ENCODE measurements at regions not wholly inside any gene's neighbourhood (a gene's known extent, or its start where the extent isn't known, plus 50 kb on each side); places are given as distances from the start of the nearest gene placed in this dataset.

DNA sequence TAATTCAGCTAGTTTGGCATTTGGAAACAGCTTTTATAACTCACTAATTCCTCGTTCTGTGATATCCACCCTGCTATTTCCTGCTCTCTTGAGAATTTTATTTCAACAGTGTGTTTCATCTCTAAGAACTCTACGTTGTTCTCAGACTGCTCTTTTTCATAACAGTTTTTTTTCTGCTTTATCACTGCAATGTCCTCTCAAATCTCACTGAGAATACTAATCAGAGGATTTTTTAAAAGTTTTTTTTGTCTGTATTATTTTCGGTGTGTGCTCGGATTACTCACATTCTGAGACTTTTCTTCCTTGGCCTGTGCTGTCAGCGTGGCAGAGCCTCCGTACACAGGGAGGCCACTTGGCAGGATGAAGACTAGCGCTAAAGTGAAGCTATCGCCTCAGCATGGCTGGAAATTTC lies 59.4 kb upstream of the NEO1 start:
- TF ChIP-seq, protein P1, sequence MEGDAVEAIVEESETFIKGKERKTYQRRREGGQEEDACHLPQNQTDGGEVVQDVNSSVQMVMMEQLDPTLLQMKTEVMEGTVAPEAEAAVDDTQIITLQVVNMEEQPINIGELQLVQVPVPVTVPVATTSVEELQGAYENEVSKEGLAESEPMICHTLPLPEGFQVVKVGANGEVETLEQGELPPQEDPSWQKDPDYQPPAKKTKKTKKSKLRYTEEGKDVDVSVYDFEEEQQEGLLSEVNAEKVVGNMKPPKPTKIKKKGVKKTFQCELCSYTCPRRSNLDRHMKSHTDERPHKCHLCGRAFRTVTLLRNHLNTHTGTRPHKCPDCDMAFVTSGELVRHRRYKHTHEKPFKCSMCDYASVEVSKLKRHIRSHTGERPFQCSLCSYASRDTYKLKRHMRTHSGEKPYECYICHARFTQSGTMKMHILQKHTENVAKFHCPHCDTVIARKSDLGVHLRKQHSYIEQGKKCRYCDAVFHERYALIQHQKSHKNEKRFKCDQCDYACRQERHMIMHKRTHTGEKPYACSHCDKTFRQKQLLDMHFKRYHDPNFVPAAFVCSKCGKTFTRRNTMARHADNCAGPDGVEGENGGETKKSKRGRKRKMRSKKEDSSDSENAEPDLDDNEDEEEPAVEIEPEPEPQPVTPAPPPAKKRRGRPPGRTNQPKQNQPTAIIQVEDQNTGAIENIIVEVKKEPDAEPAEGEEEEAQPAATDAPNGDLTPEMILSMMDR (IDR thresholded peaks at IDR 0.05): no peak
- TF ChIP-seq POLR2AphosphoS5 (IDR thresholded peaks at IDR 0.05) (no peak), POLR2A (IDR thresholded peaks at IDR 0.05) (no peak)

Measured in prostate gland (tissue), 2 donors.